ACC112 (cell line): ENCODE measurements at regions not wholly inside any gene's neighbourhood (a gene's known extent, or its start where the extent isn't known, plus 50 kb on each side); places are given as distances from the start of the nearest gene placed in this dataset.
"Not testable (repeated sequence)": the region's sequence is repeated elsewhere in the genome, so short reads cannot be mapped to it uniquely, and the experiment has no call there.

Source experiments
- H2AFZ ChIP-seq: fragments of 200-600 bp; sonication (generic); one replicate; pipeline ENCODE4 v1.6.0; 2017; ENCODE audit warnings: antibody characterized with exemption, low read length; ENCODE audit not compliant: unreplicated experiment
- H3K27ac ChIP-seq: fragments of 200-600 bp; sonication (generic); 2 replicates; pipeline ENCODE4 v1.5.1; 2014; ENCODE audit warnings: low read depth, mild to moderate bottlenecking, antibody characterized with exemption, low read length, moderate library complexity
- H3K27me3 ChIP-seq: fragments of 200-600 bp; sonication (generic); 2 replicates; pipeline ENCODE4 v1.6.1; 2014; ENCODE audit warnings: mild to moderate bottlenecking, antibody characterized with exemption, low read length, moderate library complexity, mixed read lengths; ENCODE audit not compliant: insufficient read depth
- H3K36me3 ChIP-seq: fragments of 200-600 bp; sonication (generic); 2 replicates; pipeline ENCODE4 v1.6.1; 2016; ENCODE audit warnings: mild to moderate bottlenecking, antibody characterized with exemption, low read length, moderate library complexity, mixed read lengths; ENCODE audit not compliant: insufficient read depth
- H3K4me1 ChIP-seq: fragments of 200-600 bp; sonication (generic); one replicate; pipeline ENCODE4 v1.6.1; 2016; ENCODE audit warnings: low read length, mixed read lengths; ENCODE audit not compliant: insufficient read depth, unreplicated experiment, control insufficient read depth
- H3K4me3 ChIP-seq: fragments of 200-600 bp; sonication (generic); 2 replicates; pipeline ENCODE4 v1.5.1; 2014; ENCODE audit warnings: mild to moderate bottlenecking, low read depth, low read length
- H3K79me2 ChIP-seq: fragments of 200-600 bp; sonication (generic); one replicate; pipeline ENCODE4 v1.6.0; 2016; ENCODE audit warnings: low read length; ENCODE audit not compliant: control insufficient read depth, unreplicated experiment, insufficient read depth

GRCh38 chrX:44742480-44743155 is 101.2 kb upstream of the DUSP21 start:
- Histone ChIP-seq H3K36me3 (no peaks in the 10 kb centered on the region), H3K4me3 (no peak overlapping the region), H3K27ac (no peak overlapping the region)

GRCh38 chrX:44741859-44742258 is 102.0 kb upstream of the DUSP21 start:
- not testable (repeated sequence) for H3K4me3 ChIP-seq, H3K36me3 ChIP-seq, H3K27me3 ChIP-seq, H3K27ac ChIP-seq, H3K79me2 ChIP-seq, H3K4me1 ChIP-seq, H2AFZ ChIP-seq

More at GRCh38 chrX:44742480-44743155, 101.2 kb upstream of the DUSP21 start:
- Histone ChIP-seq H3K79me2 (no peaks in the 10 kb centered on the region), H2AFZ (no peak overlapping the region), H3K4me1 (no peaks in the 10 kb centered on the region), H3K27me3 (no peaks in the 10 kb centered on the region)

GRCh38 chrX:44741458-44741857 is 102.4 kb upstream of the DUSP21 start:
- not testable (repeated sequence) for H3K4me1 ChIP-seq, H3K27me3 ChIP-seq, H3K4me3 ChIP-seq, H2AFZ ChIP-seq, H3K36me3 ChIP-seq, H3K79me2 ChIP-seq, H3K27ac ChIP-seq

GRCh38 chrX:44735498-44735897 is 108.3 kb upstream of the DUSP21 start:
- H3K36me3 ChIP-seq = no peaks in the 10 kb centered on the region
- H3K4me1 ChIP-seq = no peaks in the 10 kb centered on the region
- no peak overlapping the region for H2AFZ ChIP-seq
- no peak overlapping the region for H3K27ac ChIP-seq
- H3K79me2 ChIP-seq = no peaks in the 10 kb centered on the region
- no peak overlapping the region for H3K4me3 ChIP-seq
- H3K27me3 ChIP-seq = no peaks in the 10 kb centered on the region

GRCh38 chrX:44733931-44734330 is 109.9 kb upstream of the DUSP21 start:
- no peak overlapping the region for H2AFZ ChIP-seq
- no peaks in the 10 kb centered on the region for H3K27me3 ChIP-seq
- no peaks in the 10 kb centered on the region for H3K36me3 ChIP-seq
- H3K4me1 ChIP-seq = no peaks in the 10 kb centered on the region
- no peak overlapping the region for H3K4me3 ChIP-seq
- H3K27ac ChIP-seq = no peak overlapping the region
- H3K79me2 ChIP-seq = no peaks in the 10 kb centered on the region

GRCh38 chrX:44731160-44731559 is 112.7 kb upstream of the DUSP21 start:
- Histone ChIP-seq H3K27ac (no peak overlapping the region), H3K4me1 (no peaks in the 10 kb centered on the region), H2AFZ (no peak overlapping the region), H3K36me3 (no peaks in the 10 kb centered on the region), H3K27me3 (no peaks in the 10 kb centered on the region), H3K4me3 (no peak overlapping the region), H3K79me2 (no peaks in the 10 kb centered on the region)

GRCh38 chrX:44723426-44723825 is 120.4 kb upstream of the DUSP21 start:
- H3K4me3 ChIP-seq = no peak overlapping the region
- H3K36me3 ChIP-seq = no peaks in the 10 kb centered on the region
- H3K27ac ChIP-seq = no peak overlapping the region
- H3K4me1 ChIP-seq = no peaks in the 10 kb centered on the region
- no peaks in the 10 kb centered on the region for H3K27me3 ChIP-seq
- H3K79me2 ChIP-seq = no peaks in the 10 kb centered on the region
- H2AFZ ChIP-seq = no peak overlapping the region

GRCh38 chrX:44708470-44708869 is 135.4 kb upstream of the DUSP21 start:
- Histone ChIP-seq H2AFZ (no peak overlapping the region), H3K27ac (no peak overlapping the region)

GRCh38 chrX:44705817-44706551 is 137.8 kb upstream of the DUSP21 start:
- no peak overlapping the region for H3K4me3 ChIP-seq
- no peak overlapping the region for H2AFZ ChIP-seq
- H3K36me3 ChIP-seq = no peaks in the 10 kb centered on the region

More at GRCh38 chrX:44708470-44708869, 135.4 kb upstream of the DUSP21 start:
- H3K4me3 ChIP-seq = no peak overlapping the region
- no peaks in the 10 kb centered on the region for H3K79me2 ChIP-seq
- no peaks in the 10 kb centered on the region for H3K27me3 ChIP-seq
- no peaks in the 10 kb centered on the region for H3K36me3 ChIP-seq
- H3K4me1 ChIP-seq = no peaks in the 10 kb centered on the region

GRCh38 chrX:44698357-44698756 is 145.5 kb upstream of the DUSP21 start:
- no peak overlapping the region for H3K27ac ChIP-seq
- H3K4me3 ChIP-seq = no peak overlapping the region
- no peaks in the 10 kb centered on the region for H3K27me3 ChIP-seq
- no peaks in the 10 kb centered on the region for H3K4me1 ChIP-seq
- no peaks in the 10 kb centered on the region for H3K79me2 ChIP-seq
- H2AFZ ChIP-seq = no peak overlapping the region
- H3K36me3 ChIP-seq = no peaks in the 10 kb centered on the region

More at GRCh38 chrX:44705817-44706551, 137.8 kb upstream of the DUSP21 start:
- Histone ChIP-seq H3K27ac (no peak overlapping the region), H3K27me3 (no peaks in the 10 kb centered on the region), H3K4me1 (no peaks in the 10 kb centered on the region), H3K79me2 (no peaks in the 10 kb centered on the region)

- no peaks in the 10 kb centered on the region for H3K4me1 ChIP-seq
- H3K4me3 ChIP-seq = no peak overlapping the region
- H3K27me3 ChIP-seq = no peaks in the 10 kb centered on the region
- H3K27ac ChIP-seq = no peak overlapping the region
- no peaks in the 10 kb centered on the region for H3K36me3 ChIP-seq
- no peak overlapping the region for H2AFZ ChIP-seq
- no peaks in the 10 kb centered on the region for H3K79me2 ChIP-seq
Measured at GRCh38 chrX:44693255-44693654, 150.6 kb upstream of the DUSP21 start.
